IMR-90 (cell line): ENCODE measurements at regions not wholly inside any gene's neighbourhood (a gene's known extent, or its start where the extent isn't known, plus 50 kb on each side); places are given as distances from the start of the nearest gene placed in this dataset.

Experiments used
- ATAC-seq: fragments of 200-7000 bp; cut with Tn5 transposase; 2 replicates; pipeline ENCODE4 v1.9.1; 2020; ENCODE audit warnings: low read depth, mild to moderate bottlenecking, moderate library complexity
- BruUV-seq: library from RNA; stranded (reverse); fragments of 400-500 nt; replicated peaks from 2 replicates; lab custom pipeline; 2021; lab: Mats Ljungman, UMichigan
- CTCF ChIA-PET: fragments of 300-600 bp; formaldehyde crosslinking; extraction: SDS; loops from one replicate; lab custom pipeline; 2021; ENCODE audit warnings: antibody characterized with exemption; lab: Yijun Ruan, JAX
- POLR2A ChIA-PET: fragments of 300-600 bp; sonication (Branson Sonifier 250); formaldehyde crosslinking; loops from one replicate; lab custom pipeline; 2022; ENCODE audit warnings: antibody characterized with exemption; ENCODE audit not compliant: unreplicated experiment; lab: Charles Lee
- DNase-seq: peaks from one replicate; pipeline ENCODE4 v3.0.0; 2013
- H2AFZ ChIP-seq: replicated peaks from 2 replicates; pipeline ENCODE3; 2013; ENCODE audit warnings: low read length, mild to moderate bottlenecking; ENCODE audit not compliant: poor library complexity
- H2AK5ac ChIP-seq: 2 replicates; pipeline ENCODE4 v1.6.1; 2013; ENCODE audit warnings: low read depth, low read length, inconsistent platforms
- H2AK9ac ChIP-seq: replicated peaks from 2 replicates; pipeline ENCODE3; 2013; ENCODE audit warnings: mild to moderate bottlenecking, low read depth, low read length, moderate library complexity; ENCODE audit not compliant: poor library complexity
- H2BK120ac ChIP-seq: 2 replicates; pipeline ENCODE4 v1.6.1; 2013; ENCODE audit warnings: low read depth, low read length, inconsistent platforms
- H2BK15ac ChIP-seq: 3 replicates; pipeline ENCODE4 v1.6.1; 2013; ENCODE audit warnings: low read depth, low read length, inconsistent platforms
- H2BK20ac ChIP-seq: 2 replicates; pipeline ENCODE4 v1.6.1; 2013; ENCODE audit warnings: low read depth, mild to moderate bottlenecking, inconsistent platforms, low read length, moderate library complexity
- H2BK5ac ChIP-seq: 2 replicates; pipeline ENCODE4 v1.6.1; 2013; ENCODE audit warnings: mild to moderate bottlenecking, low read depth, low read length, inconsistent platforms; ENCODE audit not compliant: poor library complexity, severe bottlenecking
- H3K14ac ChIP-seq: replicated peaks from 2 replicates; pipeline ENCODE4 v1.6.1; 2013; ENCODE audit warnings: low read depth, low read length, inconsistent platforms
- H3K18ac ChIP-seq: 2 replicates; pipeline ENCODE4 v1.6.1; 2013; ENCODE audit warnings: low read depth, low read length, control low read depth
- H3K23ac ChIP-seq: 2 replicates; pipeline ENCODE4 v1.6.1; 2013; ENCODE audit warnings: low read depth, low read length, inconsistent platforms
- H3K27ac ChIP-seq: 2 replicates; pipeline ENCODE4 v1.5.1; 2013; ENCODE audit warnings: mild to moderate bottlenecking, control low read depth, low read length; ENCODE audit not compliant: insufficient read depth
- H3K27me3 ChIP-seq: 2 replicates; pipeline ENCODE4 v1.6.1; 2013; ENCODE audit warnings: low read length; ENCODE audit not compliant: control insufficient read depth, insufficient read depth
- H3K36me3 ChIP-seq: 2 replicates; pipeline ENCODE4 v1.6.1; 2013; ENCODE audit warnings: low read length, mixed read lengths; ENCODE audit not compliant: control insufficient read depth, insufficient read depth
- H3K4ac ChIP-seq: 2 replicates; pipeline ENCODE4 v1.6.1; 2013; ENCODE audit warnings: low read depth, low read length, inconsistent platforms
- H3K4me1 ChIP-seq: 2 replicates; pipeline ENCODE4 v1.6.1; 2013; ENCODE audit warnings: low read length, mixed read lengths; ENCODE audit not compliant: control insufficient read depth, insufficient read depth
- H3K4me2 ChIP-seq: 2 replicates; pipeline ENCODE4 v1.6.1; 2013; ENCODE audit warnings: low read depth, mild to moderate bottlenecking, control low read depth, low read length, moderate library complexity
- H3K4me3 ChIP-seq: 2 replicates; pipeline ENCODE4 v1.5.1; 2013; ENCODE audit warnings: low read depth, mild to moderate bottlenecking, control low read depth, low read length, moderate library complexity; ENCODE audit not compliant: insufficient read depth
- H3K56ac ChIP-seq: 2 replicates; pipeline ENCODE4 v1.6.1; 2013; ENCODE audit warnings: low read length, inconsistent platforms; ENCODE audit not compliant: insufficient read depth; ENCODE audit errors: extremely low read depth
- H3K79me1 ChIP-seq, 2 experiments: 2 replicates each; pipeline ENCODE4 v1.6.1; 2013; ENCODE audit warnings: low read length in 2 of 2, inconsistent platforms in 1 of 2, low read depth in 1 of 2
- H3K9ac ChIP-seq: 2 replicates; pipeline ENCODE4 v1.6.1; 2013; ENCODE audit warnings: low read depth, low read length, control low read depth
- H3K9me1 ChIP-seq: 2 replicates; pipeline ENCODE4 v1.6.1; 2013; ENCODE audit warnings: low read length, inconsistent platforms; ENCODE audit not compliant: insufficient read depth
- H3K9me3 ChIP-seq: 2 replicates; pipeline ENCODE4 v1.6.1; 2013; ENCODE audit warnings: low read length; ENCODE audit not compliant: control insufficient read depth, insufficient read depth
- H4K20me1 ChIP-seq: 2 replicates; pipeline ENCODE4 v1.6.1; 2013; ENCODE audit warnings: low read length, inconsistent platforms; ENCODE audit not compliant: insufficient read depth
- H4K5ac ChIP-seq: 2 replicates; pipeline ENCODE4 v1.6.1; 2013; ENCODE audit warnings: mild to moderate bottlenecking, low read depth, low read length, control low read depth
- H4K8ac ChIP-seq, 2 experiments: 2 replicates each; pipeline ENCODE4 v1.6.1; 2013; ENCODE audit warnings: low read depth in 2 of 2, low read length in 2 of 2, control low read depth in 1 of 2, inconsistent platforms in 1 of 2
- H4K91ac ChIP-seq: 2 replicates; pipeline ENCODE4 v1.6.1; 2013; ENCODE audit warnings: low read depth, low read length, inconsistent platforms; ENCODE audit not compliant: insufficient read depth
- BHLHE40 ChIP-seq: fragments of 150-350 bp; IDR thresholded peaks from 2 replicates; pipeline ENCODE4 v1.6.1; 2016; ENCODE audit warnings: mild to moderate bottlenecking, low read depth, low read length
- CHD1 ChIP-seq: IDR thresholded peaks from 2 replicates; pipeline ENCODE4 v1.6.1; 2012; ENCODE audit warnings: low read depth, low read length, improper control_type of control experiment
- CTCF ChIP-seq: conservative IDR thresholded peaks from 2 replicates; pipeline ENCODE4 v1.5.1; 2012; ENCODE audit warnings: mild to moderate bottlenecking, low read depth, low read length, improper control_type of control experiment
- FOS ChIP-seq: fragments of 150-350 bp; IDR thresholded peaks from 2 replicates; pipeline ENCODE4 v1.6.1; 2016; ENCODE audit warnings: low read depth, low read length
- MAFK ChIP-seq: IDR thresholded peaks from 2 replicates; pipeline ENCODE4 v1.6.1; 2012; ENCODE audit warnings: low read depth, low read length, improper control_type of control experiment
- MAZ ChIP-seq: IDR thresholded peaks from 2 replicates; pipeline ENCODE4 v1.6.1; 2012; ENCODE audit warnings: low read depth, mild to moderate bottlenecking, low read length, improper control_type of control experiment, moderate library complexity, borderline replicate concordance
- MXI1 ChIP-seq: IDR thresholded peaks from 2 replicates; pipeline ENCODE4 v1.6.1; 2012; ENCODE audit warnings: low read depth, mild to moderate bottlenecking, low read length, moderate library complexity, borderline replicate concordance
- NFE2L2 ChIP-seq: fragments of 150-350 bp; IDR thresholded peaks from 2 replicates; pipeline ENCODE4 v1.6.1; 2016; ENCODE audit warnings: low read depth, mild to moderate bottlenecking, low read length
- RAD21 ChIP-seq: IDR thresholded peaks from 2 replicates; pipeline ENCODE4 v1.6.1; 2012; ENCODE audit warnings: low read length, improper control_type of control experiment
- RCOR1 ChIP-seq: IDR thresholded peaks from 2 replicates; pipeline ENCODE4 v1.6.1; 2012; ENCODE audit warnings: mild to moderate bottlenecking, low read length, improper control_type of control experiment; ENCODE audit not compliant: insufficient replicate concordance
- RFX5 ChIP-seq: IDR thresholded peaks from 2 replicates; pipeline ENCODE4 v1.8.0; 2012; ENCODE audit warnings: low read depth, mild to moderate bottlenecking, low read length, moderate library complexity
- USF2 ChIP-seq: fragments of 150-350 bp; IDR thresholded peaks from 2 replicates; pipeline ENCODE4 v1.6.1; 2017; ENCODE audit warnings: mild to moderate bottlenecking, antibody characterized with exemption, low read length, low read depth
- WGBS, 2 experiments: methylation state at CpG; one replicate each; pipeline versions ENCODE4 v1.1.5 to v1.1.7; 2013; ENCODE audit warnings: missing lambda C conversion rate in 2 of 2; ENCODE audit not compliant: insufficient read length in 1 of 2; ENCODE audit errors: extremely low coverage in 2 of 2; 5-methylcytosine and 5-hydroxymethylcytosine counted together
- dilution Hi-C: fragments of 300-500 bp; cut with HindIII; formaldehyde crosslinking; loops from one replicate; pipeline ENCODE4 v1.14.3; 2018; ENCODE audit warnings: low sequenced_read_pairs; ENCODE audit not compliant: unreplicated experiment
- in situ Hi-C: fragments of 300-500 bp; cut with MboI; formaldehyde crosslinking; loops from 3 replicates; pipeline ENCODE4 v1.14.3; 2019; ENCODE audit warnings: low sequenced_read_pairs, inconsistent platforms, mixed read lengths
- intact Hi-C: fragments of 100-400 bp; cut with micrococcal nuclease; formaldehyde crosslinking; loops from 2 replicates; pipeline ENCODE4 v1.10.0; 2022

- no peaks in the 10 kb centered on the region for H3K79me1 ChIP-seq
- H2BK120ac ChIP-seq = no peak overlapping the region
- no peak overlapping the region for H4K91ac ChIP-seq
- no peaks in the 10 kb centered on the region for H3K9me1 ChIP-seq
- ATAC-seq (peak; percentile 93), DNase-seq (peak; percentile 89)
- ChIA-PET CTCF (interaction anchor here (1.7 kb wide), 1 partner anchor 140 kb away, joined by 5 read pairs; no protein-coding TSS in a partner anchor), POLR2A (no interaction called here)
- no peak for TF ChIP-seq USF2
- TF ChIP-seq BHLHE40 = no peak
- peak; percentile 83 for TF ChIP-seq FOS
- no peak for TF ChIP-seq NFE2L2
- no peak for TF ChIP-seq RFX5
- TF ChIP-seq MAZ = no peak
- 0 out of 2 replicates have a peak, but pooled peaks have one; percentile 22 for TF ChIP-seq CTCF
- TF ChIP-seq MXI1 = no peak
- TF ChIP-seq CHD1 = no peak
- no peak for TF ChIP-seq RCOR1
- peak; percentile 28 for TF ChIP-seq RAD21
- TF ChIP-seq MAFK = no peak
- H3K9me3 ChIP-seq = no peaks in the 10 kb centered on the region
- no peak overlapping the region for H3K9ac ChIP-seq
- H3K27me3 ChIP-seq = peaks cover 2% of the 10 kb centered on the region; the same call in 1 of the 2 replicates
- no peak overlapping the region for H3K4me3 ChIP-seq
- no peak overlapping the region for H2BK20ac ChIP-seq
- no TSS peak for BruUV-seq
- H2AFZ ChIP-seq = no peak overlapping the region
- no peak overlapping the region for H3K27ac ChIP-seq
- H3K18ac ChIP-seq = no peak overlapping the region
- WGBS, 2 experiments = 46% methylated on average over 3 of the region's 3 CpGs; no CpG with 5 or more reads in 1 of the 2 experiments
- H3K56ac ChIP-seq = no peak overlapping the region
- no peak overlapping the region; the same call in 2 of the 3 replicates for H2BK15ac ChIP-seq
- H3K4ac ChIP-seq = no peak overlapping the region
- H2BK5ac ChIP-seq = no peak overlapping the region
- H3K36me3 ChIP-seq = no peaks in the 10 kb centered on the region
- in situ Hi-C loops (no loop called here), dilution Hi-C loops (no loop called here), intact Hi-C loops (loop anchor here (5.0 kb wide), 1 partner anchor 44 kb away; no protein-coding TSS in a partner anchor)
- H2AK5ac ChIP-seq = no peak overlapping the region
- no peaks in the 10 kb centered on the region for H4K20me1 ChIP-seq
- no peak overlapping the region for H3K14ac ChIP-seq
- no peak overlapping the region for H4K5ac ChIP-seq
- H2AK9ac ChIP-seq = no peak overlapping the region
- H3K4me2 ChIP-seq = no peak overlapping the region
- H3K23ac ChIP-seq = no peak overlapping the region
- peaks cover 3% of the 10 kb centered on the region; the same call in 1 of the 2 replicates for H3K4me1 ChIP-seq
- no peak overlapping the region for H4K8ac ChIP-seq
Observed at GRCh38 chr2:217573571-217573970, 429.2 kb downstream of the TNS1 start.
